ENCODE measurements at regions not wholly inside any gene's neighbourhood (a gene's known extent, or its start where the extent isn't known, plus 50 kb on each side); places are given as distances from the start of the nearest gene placed in this dataset.

DNA sequence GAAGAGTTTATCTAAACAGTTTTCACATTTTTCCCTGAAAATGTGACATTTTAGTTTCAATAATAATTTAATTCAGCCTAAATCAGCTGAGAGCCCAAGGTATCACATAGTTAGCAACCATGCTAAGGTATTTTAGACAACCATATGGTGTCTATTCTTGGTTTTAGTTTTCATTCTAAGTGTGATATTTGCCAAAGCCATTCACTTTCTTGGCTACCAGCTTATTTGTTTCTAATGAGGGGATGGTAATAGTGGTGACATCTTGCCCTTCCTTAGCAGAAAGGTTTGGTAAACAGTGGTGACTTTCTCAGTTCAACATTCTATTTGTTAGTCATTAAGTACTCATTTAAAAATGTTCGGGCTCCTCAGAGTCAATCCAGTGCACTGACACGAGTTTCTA, 854.9 kb upstream of the HTR2C start:
- TF ChIP-seq, protein P1, sequence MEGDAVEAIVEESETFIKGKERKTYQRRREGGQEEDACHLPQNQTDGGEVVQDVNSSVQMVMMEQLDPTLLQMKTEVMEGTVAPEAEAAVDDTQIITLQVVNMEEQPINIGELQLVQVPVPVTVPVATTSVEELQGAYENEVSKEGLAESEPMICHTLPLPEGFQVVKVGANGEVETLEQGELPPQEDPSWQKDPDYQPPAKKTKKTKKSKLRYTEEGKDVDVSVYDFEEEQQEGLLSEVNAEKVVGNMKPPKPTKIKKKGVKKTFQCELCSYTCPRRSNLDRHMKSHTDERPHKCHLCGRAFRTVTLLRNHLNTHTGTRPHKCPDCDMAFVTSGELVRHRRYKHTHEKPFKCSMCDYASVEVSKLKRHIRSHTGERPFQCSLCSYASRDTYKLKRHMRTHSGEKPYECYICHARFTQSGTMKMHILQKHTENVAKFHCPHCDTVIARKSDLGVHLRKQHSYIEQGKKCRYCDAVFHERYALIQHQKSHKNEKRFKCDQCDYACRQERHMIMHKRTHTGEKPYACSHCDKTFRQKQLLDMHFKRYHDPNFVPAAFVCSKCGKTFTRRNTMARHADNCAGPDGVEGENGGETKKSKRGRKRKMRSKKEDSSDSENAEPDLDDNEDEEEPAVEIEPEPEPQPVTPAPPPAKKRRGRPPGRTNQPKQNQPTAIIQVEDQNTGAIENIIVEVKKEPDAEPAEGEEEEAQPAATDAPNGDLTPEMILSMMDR (IDR thresholded peaks at IDR 0.05), result no peak
- no peak for TF ChIP-seq POLR2A (IDR thresholded peaks at IDR 0.05)

All from right lobe of liver (tissue), 4 donors.